ENCODE measurements at regions not wholly inside any gene's neighbourhood (a gene's known extent, or its start where the extent isn't known, plus 50 kb on each side); places are given as distances from the start of the nearest gene placed in this dataset.

DNA sequence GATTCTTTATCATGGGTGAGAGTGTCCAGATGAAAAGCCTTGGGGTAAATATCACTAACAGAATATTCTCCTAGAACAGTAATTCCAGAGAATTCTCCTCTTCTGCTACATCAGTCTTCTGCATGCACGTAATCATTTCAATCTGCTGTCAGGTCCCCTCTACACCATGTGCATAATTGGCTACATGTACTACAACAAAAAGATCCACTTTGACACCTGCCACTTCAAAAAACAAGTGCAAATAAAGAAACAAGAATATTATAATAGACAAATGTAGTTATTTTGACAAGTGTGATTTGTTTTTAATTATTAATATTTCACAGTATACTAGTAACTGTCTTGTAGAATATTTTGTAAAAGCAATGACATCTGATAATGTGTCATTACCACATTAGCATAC, 154.2 kb downstream of the SAMD5 start:
- TF ChIP-seq, protein P1, sequence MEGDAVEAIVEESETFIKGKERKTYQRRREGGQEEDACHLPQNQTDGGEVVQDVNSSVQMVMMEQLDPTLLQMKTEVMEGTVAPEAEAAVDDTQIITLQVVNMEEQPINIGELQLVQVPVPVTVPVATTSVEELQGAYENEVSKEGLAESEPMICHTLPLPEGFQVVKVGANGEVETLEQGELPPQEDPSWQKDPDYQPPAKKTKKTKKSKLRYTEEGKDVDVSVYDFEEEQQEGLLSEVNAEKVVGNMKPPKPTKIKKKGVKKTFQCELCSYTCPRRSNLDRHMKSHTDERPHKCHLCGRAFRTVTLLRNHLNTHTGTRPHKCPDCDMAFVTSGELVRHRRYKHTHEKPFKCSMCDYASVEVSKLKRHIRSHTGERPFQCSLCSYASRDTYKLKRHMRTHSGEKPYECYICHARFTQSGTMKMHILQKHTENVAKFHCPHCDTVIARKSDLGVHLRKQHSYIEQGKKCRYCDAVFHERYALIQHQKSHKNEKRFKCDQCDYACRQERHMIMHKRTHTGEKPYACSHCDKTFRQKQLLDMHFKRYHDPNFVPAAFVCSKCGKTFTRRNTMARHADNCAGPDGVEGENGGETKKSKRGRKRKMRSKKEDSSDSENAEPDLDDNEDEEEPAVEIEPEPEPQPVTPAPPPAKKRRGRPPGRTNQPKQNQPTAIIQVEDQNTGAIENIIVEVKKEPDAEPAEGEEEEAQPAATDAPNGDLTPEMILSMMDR (conservative IDR thresholded peaks at IDR 0.05; ENCODE audit: low read depth, low read length): no peak
- no peak for TF ChIP-seq POLR2A (IDR thresholded peaks at IDR 0.05; ENCODE audit: low read depth, low read length)
- TF ChIP-seq NFE2L2 (IDR thresholded peaks at IDR 0.05; ENCODE audit: low read depth, low read length): no peak
- no peak for TF ChIP-seq RFX5 (IDR thresholded peaks at IDR 0.05; ENCODE audit: low read depth, low read length)

All from IMR-90 (cell line).